ENCODE measurements at regions not wholly inside any gene's neighbourhood (a gene's known extent, or its start where the extent isn't known, plus 50 kb on each side); places are given as distances from the start of the nearest gene placed in this dataset.

- intact Hi-C loops (cut with micrococcal nuclease): no loop called here
- DNase-seq (no peak), ATAC-seq (no peak)
Observed at GRCh38 chr13:76027131-76027530, 391.0 kb downstream of the LMO7 start.

- DNase-seq (no peak), ATAC-seq (no peak)
- intact Hi-C loops (cut with micrococcal nuclease): no loop called here
Observed at GRCh38 chr13:76025392-76025791, 389.3 kb downstream of the LMO7 start.

GRCh38 chr13:76024151-76024550 is 388.0 kb downstream of the LMO7 start:
- intact Hi-C loops (cut with micrococcal nuclease): no loop called here
- DNase-seq: no peak
- no peak for ATAC-seq

- DNase-seq: no peak
- ATAC-seq: no peak
- intact Hi-C loops (cut with micrococcal nuclease): no loop called here
Observed at GRCh38 chr13:76023652-76024051, 387.5 kb downstream of the LMO7 start.

- intact Hi-C loops (cut with micrococcal nuclease): no loop called here
- ATAC-seq: no peak
- DNase-seq: no peak
Observed at GRCh38 chr13:76020421-76020955, 384.4 kb downstream of the LMO7 start.

- DNase-seq (peak; percentile 33), ATAC-seq (peak; percentile 61)
- intact Hi-C loops (cut with micrococcal nuclease): no loop called here
Observed at GRCh38 chr13:76019421-76020044, 383.4 kb downstream of the LMO7 start.

- intact Hi-C loops (cut with micrococcal nuclease): no loop called here
- ATAC-seq (no peak), DNase-seq (no peak)
Observed at GRCh38 chr13:76017861-76018556, 381.9 kb downstream of the LMO7 start.

GRCh38 chr13:76016799-76017400 is 380.8 kb downstream of the LMO7 start:
- peak; percentile 40 for ATAC-seq
- no peak for DNase-seq
- intact Hi-C loops (cut with micrococcal nuclease): no loop called here

GRCh38 chr13:76014406-76015318 is 378.5 kb downstream of the LMO7 start:
- intact Hi-C loops (cut with micrococcal nuclease): loop anchor here (2.0 kb wide), 1 partner anchor 136 kb away; no protein-coding TSS in a partner anchor
- ATAC-seq (peak; percentile 80), DNase-seq (no peak)

GRCh38 chr13:76012091-76012721 is 376.1 kb downstream of the LMO7 start:
- DNase-seq: no peak
- no peak for ATAC-seq
- intact Hi-C loops (cut with micrococcal nuclease): no loop called here

GRCh38 chr13:76009267-76009890 is 373.2 kb downstream of the LMO7 start:
- intact Hi-C loops (cut with micrococcal nuclease): no loop called here
- no peak for ATAC-seq
- no peak for DNase-seq

GRCh38 chr13:76004416-76004815 is 368.3 kb downstream of the LMO7 start:
- intact Hi-C loops (cut with micrococcal nuclease): no loop called here
- DNase-seq (no peak), ATAC-seq (no peak)

- intact Hi-C loops (cut with micrococcal nuclease): no loop called here
- DNase-seq (no peak), ATAC-seq (no peak)
Observed at GRCh38 chr13:76000131-76000530, 364.0 kb downstream of the LMO7 start.

- intact Hi-C loops (cut with micrococcal nuclease): no loop called here
- ATAC-seq (no peak), DNase-seq (no peak)
Observed at GRCh38 chr13:75996582-75996981, 360.5 kb downstream of the LMO7 start.

- intact Hi-C loops (cut with micrococcal nuclease): no loop called here
- ATAC-seq (no peak), DNase-seq (no peak)
Observed at GRCh38 chr13:75995966-75996365, 359.8 kb downstream of the LMO7 start.

- intact Hi-C loops (cut with micrococcal nuclease): no loop called here
- DNase-seq (no peak), ATAC-seq (no peak)
Observed at GRCh38 chr13:75993823-75994222, 357.7 kb downstream of the LMO7 start.

- no peak for ATAC-seq
- intact Hi-C loops (cut with micrococcal nuclease): no loop called here
- DNase-seq: no peak
Observed at GRCh38 chr13:75993241-75993640, 357.1 kb downstream of the LMO7 start.

- intact Hi-C loops (cut with micrococcal nuclease): no loop called here
- DNase-seq (no peak), ATAC-seq (no peak)
Observed at GRCh38 chr13:75986818-75987217, 350.7 kb downstream of the LMO7 start.

- ATAC-seq (peak; percentile 51), DNase-seq (no peak)
- intact Hi-C loops (cut with micrococcal nuclease): no loop called here
Observed at GRCh38 chr13:75985132-75985531, 349.0 kb downstream of the LMO7 start.

Measured in left ventricle myocardium superior (tissue), 1 donor.